GM19455 (cell line): ENCODE measurements at regions not wholly inside any gene's neighbourhood (a gene's known extent, or its start where the extent isn't known, plus 50 kb on each side); places are given as distances from the start of the nearest gene placed in this dataset.

Experiments
- ATAC-seq: cut with Tn5 transposase; IDR thresholded peaks from one replicate; pipeline ENCODE4 v1.9.1; 2021; ENCODE audit not compliant: unreplicated experiment

DNA sequence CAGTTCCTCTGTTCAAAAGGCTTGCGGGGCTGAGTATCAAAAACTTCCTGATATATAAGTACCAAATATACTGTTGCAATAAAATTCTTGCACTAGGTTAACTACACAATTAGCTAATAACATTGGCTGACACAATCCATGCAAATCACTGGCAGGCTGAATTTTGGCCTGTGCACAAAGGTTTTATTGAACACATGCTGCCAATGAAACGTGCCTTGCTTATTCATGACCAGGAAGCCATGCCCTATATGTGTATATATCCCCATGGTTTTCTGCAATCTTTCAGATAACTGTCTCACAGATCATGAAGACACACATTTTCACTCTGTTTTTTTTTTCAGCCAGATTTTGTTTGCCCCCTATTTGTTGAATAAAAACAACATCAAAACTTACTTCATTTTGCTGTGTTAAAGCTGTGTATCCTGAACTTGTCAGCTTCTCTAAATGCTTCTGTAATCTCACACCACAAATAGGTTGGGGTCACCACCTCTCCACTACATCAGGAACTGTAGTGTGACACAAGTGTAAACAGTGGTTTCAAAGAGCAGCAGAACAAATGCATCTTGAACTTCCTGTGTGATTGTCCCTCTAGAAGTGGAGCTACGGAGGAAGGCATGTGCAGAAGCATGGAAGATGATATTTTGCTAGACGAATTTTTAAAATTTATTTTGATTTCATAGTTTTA, 920.7 kb upstream of the NR2F2 start:
- no peak for ATAC-seq

DNA sequence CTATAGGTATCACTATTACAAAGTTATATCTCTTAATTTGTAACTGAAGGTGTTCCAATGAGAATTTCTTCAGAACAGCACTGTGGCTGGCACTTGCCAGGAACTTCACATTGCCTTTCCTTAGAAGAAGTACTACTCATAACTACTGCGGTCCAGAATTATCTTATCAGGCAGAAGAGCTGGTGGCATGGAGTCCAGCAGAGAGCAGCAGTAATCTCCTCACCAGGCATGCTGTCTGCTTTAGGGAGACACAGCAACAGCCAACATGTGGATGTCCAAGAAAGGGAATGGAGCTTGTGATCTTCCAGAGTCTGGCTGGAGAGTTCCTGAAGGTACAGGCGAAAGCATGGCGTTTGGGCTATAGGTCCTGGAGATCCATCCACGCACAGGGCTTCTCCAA, 919.7 kb upstream of the NR2F2 start:
- no peak for ATAC-seq

DNA sequence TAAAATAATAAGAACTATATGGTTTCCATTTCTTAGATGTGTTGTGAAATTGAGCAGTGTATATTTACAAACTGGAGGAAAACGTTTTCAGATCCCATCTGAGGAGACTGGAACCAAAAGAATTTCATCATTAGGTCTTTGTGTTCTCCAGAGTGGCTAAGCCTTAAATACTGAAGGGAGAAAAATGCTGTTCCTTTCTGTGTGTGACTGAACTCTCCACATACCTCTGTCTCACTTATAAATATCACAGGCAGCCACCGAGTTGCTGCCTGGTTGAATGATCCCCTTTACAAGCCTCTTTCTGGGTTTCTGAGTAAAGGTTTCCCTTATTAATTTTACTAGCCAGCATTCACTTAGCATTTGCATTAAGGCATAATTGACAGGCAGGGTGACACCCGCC, 913.9 kb upstream of the NR2F2 start:
- ATAC-seq = no peak

DNA sequence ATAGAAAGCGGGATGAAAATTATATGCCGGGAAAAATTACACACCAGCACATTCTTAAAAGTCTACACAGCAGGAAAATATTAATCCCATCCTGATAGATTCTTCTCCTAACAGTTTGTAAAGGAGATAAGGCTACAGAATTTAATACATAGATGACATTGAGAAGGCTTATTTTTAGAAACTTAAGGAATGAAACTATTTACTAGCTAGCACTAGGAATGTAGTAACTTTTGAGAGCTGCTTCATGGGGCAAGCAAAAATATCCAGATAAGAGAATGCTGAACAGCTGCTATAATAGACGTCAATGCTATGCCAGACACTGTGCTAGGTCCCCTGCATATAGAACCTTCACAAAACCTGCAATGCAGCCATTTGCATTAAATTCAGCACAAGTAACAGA, 912.7 kb upstream of the NR2F2 start:
- no peak for ATAC-seq

DNA sequence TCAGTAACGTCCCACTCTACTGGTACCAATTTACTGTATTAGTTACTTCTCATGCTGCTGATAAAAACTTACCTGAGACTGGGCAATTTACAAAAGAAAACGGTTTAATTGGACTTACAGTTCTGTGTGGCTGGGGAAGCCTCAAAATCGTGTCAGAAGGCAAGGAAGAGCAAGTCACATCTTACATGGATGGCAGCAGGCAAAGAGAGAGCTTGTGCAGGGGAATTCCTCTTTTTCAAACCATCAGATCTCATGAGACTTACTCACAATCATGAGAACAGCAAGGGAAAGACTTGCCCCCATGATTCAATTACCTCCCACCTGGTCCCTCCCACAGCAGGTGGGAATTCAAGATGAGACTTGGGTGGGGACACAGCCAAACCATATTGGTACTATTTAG, 908.2 kb upstream of the NR2F2 start:
- ATAC-seq = no peak

DNA sequence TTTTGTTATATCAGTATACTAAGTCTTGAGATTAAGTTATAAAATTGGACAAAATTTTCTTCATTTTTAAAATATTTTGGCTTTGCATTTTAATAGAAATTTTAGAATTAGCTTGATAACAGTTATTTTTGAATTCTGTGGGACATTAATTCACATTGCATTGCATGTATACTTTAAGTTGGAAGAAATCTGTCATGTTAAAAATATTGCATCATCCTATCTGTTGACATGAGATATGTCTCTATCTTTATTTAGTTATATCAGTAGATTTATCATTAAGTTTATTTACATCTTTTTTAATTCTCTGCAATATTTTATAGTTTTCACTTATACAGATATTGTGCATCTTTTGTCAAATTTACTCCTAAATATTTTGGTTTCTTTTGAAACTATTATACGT, 904.6 kb upstream of the NR2F2 start:
- no peak for ATAC-seq

DNA sequence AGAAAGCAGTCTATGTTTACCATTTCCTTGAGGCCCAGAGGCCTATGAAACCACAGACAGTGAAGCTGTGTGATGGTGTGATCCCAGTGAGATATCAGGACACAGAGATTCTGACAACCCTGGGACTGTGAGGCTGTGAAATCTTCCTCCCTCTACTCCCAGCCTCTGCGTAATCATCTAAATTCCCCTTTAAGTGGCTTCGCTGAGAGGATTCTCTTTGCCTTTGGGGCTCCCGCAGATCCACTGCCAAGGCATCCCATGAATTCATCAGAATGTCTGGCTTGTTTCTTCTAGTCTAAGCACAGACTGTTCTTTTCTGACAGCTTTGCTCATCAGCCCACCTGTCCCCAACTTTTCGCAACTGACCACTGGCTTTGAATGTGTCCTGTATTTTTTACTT, 901.2 kb upstream of the NR2F2 start:
- ATAC-seq = no peak

DNA sequence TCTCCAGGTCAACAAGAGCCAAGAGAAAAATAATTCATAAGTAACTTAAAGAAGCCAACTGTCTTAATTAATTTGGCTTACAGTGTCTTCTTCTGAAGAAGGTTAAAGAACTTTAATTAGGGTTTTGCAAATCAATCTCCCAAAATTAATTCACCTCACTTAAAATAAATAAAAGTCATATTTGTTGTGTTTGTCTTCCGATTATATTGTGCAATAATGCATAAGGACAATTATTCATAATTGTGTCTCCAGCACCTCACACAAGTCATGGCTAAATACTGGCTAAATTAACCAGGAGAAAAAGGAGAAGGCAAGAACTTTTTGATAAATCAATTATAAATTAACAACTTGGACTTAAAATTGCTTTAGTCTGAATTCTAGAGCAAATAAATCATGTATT, 899.0 kb upstream of the NR2F2 start:
- no peak for ATAC-seq

DNA sequence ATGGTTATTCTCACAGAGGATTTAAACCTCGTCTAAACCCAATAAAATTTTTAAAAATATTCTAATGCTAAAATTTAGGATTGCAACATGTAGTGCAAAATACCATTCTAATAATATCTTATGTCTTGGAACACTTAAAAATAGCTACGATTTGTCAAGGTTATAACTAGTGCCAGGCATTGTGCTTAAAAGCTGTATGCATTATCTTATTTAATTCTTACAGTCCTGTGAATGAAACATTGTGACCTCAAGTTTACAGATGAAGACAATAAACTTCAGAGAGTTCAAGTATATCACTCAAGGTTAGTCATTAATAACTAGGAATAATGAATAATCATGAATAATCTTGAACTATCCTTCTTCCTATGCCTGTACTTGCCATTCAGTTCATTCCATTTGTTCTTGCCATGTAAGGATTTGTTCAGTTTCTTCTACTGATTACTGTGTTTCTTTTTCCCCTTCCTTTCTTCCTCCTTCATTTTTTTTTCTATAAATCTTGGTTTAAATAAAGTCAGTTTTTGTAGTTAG, 897.6 kb upstream of the NR2F2 start:
- ATAC-seq = no peak

DNA sequence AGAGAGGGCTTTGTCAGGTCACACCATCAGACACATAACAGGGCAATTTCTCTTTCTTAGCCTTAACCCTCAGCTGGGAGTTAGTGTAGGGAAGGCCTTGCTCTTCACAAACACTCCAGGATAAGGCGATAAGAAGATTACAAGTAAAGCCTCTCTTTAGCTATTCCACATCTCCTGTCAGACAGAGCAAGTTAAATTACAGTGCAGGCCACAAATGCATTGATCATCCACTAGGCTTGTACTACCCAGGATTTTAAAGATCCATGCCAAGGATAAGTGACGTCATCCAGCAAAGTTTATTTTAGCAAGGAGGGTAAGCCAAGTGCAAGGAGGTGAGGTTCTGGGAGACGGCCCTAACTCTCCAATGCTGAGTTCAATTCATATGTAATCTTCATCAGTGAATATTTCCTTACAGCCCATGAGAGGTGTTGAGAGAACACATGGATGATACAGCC, 890.6 kb upstream of the NR2F2 start:
- ATAC-seq = no peak

DNA sequence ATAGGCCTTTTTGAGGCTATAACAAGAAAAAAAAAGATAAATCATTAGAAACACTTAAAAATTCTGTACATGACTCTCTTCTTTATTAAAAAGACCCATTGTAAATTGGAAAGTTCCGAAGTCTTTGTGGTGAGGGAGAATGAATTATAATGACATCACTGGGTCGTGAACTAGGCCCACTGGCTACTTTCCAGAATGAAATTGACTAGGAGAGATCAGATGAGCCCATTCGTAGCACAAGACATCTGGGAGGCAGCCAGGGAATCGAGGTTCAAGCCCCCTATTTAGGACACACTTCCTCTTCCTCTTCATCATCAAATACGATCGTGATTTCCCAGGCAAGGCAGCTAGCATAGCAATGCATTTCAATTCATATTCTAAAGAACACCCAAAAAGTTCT, 889.8 kb upstream of the NR2F2 start:
- ATAC-seq = no peak

DNA sequence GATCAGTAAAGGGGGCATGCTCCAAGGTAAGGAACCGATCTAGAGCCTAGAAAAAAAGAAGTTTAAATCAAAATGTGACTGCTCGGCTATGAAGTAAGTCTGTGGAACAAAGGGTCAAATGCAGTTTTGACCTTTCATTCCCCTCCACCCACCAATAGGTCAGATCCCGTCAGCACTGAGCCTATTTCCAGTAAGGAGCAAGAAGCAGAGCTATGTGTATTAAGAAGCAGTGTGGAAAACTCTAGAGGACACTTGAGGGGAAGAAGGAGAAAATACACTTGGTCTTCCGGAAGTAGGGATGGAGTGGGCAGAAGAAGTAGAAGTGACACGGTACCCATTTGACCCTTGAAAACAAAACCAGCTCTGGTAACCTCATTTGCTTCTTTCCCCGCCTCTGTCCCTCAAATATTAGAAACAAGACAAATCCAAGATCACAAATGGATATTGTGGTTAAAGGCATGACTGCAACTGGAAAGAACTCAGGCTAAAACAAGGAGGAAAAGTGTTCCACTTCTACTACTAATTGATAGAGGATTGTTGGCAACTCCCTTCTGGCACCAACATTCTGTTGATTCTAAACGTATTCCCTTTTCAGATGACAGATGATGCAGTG, 888.3 kb upstream of the NR2F2 start:
- no peak for ATAC-seq

DNA sequence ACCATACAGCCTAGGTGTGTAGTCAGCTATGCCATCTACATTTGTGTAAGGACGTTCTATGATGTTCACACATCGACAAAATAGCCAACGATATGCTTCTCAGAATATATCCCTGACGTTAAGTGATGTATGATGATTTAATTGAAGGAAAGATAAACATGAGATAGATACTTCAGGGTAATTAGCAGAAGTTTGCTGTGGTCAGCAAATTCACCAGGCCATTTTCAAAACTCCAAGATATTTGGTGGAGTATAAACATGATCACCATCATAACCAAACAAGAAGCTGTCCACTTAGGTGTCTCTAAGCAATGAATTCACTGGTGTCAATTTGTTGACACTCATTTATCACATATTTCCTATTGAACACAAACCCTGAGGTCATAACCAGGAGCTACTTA, 885.6 kb upstream of the NR2F2 start:
- no peak for ATAC-seq

DNA sequence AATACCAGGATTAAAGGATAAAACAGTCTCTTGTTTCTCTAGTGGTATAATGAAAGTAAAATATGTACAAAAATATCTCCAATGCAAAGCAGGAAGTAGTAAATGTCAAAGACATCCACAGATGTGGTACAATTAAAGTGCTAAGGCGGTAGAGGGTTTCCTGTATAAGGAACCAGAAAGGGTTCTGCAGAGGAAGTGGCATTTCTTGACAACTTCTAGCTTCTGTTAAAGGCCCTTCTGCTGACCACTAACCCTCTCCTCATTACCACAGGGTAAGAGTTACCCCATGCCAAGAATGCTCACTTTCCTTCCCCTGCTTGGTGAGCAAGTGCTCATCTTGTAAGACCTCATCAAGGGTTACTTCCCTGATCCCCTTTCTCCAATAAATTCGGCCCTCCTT, 883.6 kb upstream of the NR2F2 start:
- ATAC-seq = no peak

DNA sequence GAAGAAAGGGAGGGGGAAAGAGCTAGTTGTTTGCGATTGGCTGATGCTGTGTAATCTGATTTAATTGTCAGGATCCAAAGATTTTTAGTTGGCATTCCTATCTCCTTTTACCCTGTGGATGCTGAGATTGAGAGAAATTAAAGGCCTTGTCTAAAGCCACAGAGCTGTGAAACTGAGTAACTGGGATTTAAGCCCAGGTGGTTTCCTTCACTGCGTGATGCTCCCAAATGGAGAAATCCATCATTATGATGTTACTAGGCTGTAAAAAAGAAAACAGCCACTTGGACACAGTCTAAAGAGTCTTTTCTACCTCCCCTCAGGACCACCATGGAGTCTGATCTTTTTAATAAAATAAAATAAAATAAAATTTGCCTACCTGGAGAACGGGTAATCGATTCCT, 883.0 kb upstream of the NR2F2 start:
- no peak for ATAC-seq

DNA sequence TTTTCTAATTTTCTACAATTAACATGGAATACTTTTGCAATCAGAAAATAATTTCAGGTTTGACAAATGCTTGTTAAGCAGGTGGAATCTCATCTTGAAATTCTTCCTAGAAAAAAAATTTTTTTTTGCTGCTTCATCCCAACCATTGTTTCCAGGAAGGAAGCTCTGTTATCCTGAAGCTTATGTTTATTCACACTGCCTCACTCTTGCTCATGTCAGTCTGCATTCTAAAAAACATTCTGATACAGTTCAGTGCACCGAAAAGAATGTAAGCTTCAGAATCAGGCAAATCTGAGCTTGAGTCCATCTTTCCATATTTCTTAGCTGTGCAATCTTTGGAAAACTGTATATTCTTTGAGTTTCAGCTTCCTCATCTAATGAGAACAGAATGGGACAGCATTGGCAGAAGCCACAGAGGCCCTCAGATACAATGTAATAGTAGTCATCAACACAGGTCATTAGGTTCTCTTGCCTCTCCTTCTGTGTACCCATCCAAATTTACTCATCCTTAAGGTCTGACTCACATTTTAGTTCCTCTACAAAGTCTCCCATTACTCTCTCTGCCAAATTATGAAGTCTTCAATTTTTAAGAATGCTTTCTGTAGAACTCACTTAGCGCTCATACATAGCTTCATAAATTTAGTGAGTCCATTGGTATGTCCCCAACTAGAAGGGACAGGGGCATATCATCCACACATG, 881.8 kb upstream of the NR2F2 start:
- ATAC-seq = no peak

DNA sequence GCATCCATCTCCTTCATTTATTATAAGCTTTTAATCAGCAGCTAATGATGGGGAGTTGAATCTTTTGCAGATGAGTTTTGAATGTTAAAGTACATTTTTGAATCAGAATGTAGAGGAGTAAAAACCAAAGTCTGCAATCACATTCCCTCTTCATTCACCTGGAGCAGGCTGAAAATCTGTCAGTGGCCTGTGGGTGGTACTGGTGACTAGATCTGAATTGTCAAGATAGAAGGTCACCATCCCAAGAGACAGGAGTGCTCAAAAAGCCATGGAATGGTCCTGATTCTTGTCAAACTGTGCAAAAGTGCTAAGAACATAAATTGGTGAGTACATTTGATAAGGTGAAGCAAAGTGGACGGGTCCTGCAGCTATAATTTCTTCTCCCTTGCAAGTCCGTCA, 881.3 kb upstream of the NR2F2 start:
- ATAC-seq = no peak

DNA sequence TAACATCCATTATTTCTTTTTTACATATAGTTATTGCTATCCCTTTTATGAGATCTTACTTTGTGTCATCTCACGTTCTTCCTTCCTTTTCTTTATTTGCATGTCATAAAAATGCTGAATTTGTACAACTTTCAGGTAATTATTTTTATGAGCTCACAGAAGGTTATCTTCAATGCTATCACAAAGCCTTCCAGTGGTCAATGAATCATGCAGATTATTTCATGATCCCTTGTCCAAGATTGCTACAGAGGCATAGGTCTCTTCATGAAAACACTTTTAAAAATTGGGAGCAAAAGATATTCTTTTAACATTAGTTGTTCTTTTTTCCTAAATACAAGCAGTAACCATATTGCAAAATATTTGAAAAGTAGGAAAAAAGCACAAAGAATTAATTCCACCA, 880.1 kb upstream of the NR2F2 start:
- ATAC-seq = no peak

DNA sequence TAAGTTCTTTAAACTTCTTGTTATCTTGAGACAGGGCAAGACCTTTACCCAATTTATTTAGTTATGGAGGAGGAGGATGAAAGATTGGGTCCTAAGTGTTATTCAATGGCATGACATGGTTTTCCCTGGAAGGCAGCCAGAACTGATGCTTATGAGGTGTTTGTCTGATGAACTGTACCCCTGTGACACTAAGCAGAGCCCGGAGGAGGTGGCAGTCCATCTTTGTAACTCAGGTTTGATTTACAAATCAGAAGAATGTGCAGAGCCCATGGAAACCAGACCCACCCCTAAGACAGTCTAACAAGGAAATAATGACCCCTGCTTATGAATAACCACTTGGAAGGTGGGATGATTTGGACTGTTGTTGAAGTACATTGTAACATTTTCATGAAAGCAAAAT, 878.6 kb upstream of the NR2F2 start:
- ATAC-seq = no peak

DNA sequence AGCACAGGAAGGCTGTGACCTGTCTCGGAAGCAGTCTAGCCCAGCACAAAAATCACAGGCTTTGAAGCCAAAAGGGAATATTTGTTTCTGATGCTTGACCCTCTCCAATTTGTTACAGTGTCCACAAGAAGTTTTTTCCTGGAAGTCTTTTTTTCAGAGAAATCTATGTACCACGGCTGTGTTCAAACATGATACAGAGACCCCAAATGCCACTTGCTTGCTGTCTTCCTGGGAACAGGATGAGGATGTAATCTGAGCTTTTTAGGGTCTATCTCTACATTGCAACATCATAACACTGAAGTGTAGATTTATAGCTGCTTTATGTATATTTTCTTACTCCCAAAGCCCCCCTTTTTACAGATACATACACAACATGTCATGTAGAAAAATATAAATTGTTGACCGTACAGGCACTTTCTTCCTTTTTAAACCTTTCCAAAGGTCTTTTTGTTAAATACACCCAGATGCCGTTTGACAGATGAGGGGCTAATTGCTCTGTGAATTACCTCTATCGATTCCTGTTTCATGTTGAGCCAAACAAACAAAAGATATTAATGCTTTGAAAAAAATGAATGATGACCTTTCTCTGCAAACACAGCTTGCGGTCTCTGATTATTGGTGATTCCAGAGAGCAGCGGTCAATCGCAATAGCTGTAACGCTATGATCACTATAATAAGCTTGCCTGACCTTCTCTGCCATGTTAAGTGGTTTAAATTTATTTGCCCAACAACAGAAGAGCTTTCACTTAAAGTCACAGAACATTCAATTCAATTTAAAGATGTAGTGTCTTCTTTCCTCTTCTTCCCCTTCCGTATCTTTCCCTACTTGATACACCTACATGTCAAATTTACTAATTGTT, 875.9 kb upstream of the NR2F2 start:
- ATAC-seq = no peak

DNA sequence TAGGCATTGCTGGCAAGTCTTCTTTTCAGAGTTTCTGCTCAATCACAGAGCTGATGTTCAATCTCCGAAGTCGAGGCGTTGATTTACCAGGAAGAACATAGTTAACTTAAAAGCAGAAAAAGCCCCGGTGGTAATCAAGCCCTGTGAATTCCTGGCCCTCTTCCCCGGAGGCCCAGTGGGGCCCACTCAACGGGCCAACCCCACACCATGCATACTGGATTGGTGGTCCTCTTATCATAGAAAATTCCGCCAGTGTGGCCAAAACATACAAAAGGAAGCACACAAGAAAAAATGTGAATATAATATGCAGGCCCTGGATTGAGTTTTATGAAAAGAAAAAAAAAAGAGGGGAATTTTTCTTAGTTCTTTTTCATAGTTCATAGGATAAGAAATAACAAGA, 873.0 kb upstream of the NR2F2 start:
- ATAC-seq = no peak
